OCI-LY7 (cell line): ENCODE measurements at regions not wholly inside any gene's neighbourhood (a gene's known extent, or its start where the extent isn't known, plus 50 kb on each side); places are given as distances from the start of the nearest gene placed in this dataset.
A peak's percentile ranks its signal among the peaks of the same experiment; 100 is the strongest.

Experiments used
- BruUV-seq: library from RNA; stranded (reverse); fragments of 400-500 nt; replicated peaks from 2 replicates; lab custom pipeline; 2021; lab: Mats Ljungman, UMichigan
- CTCF ChIA-PET: fragments of 300-600 bp; sonication (Branson Sonifier 250); formaldehyde crosslinking; loops from one replicate; lab custom pipeline; 2022; ENCODE audit warnings: antibody characterized with exemption; ENCODE audit not compliant: unreplicated experiment; lab: Charles Lee
- POLR2A ChIA-PET: fragments of 300-600 bp; sonication (Branson Sonifier 250); formaldehyde crosslinking; loops from one replicate; lab custom pipeline; 2022; ENCODE audit warnings: antibody characterized with exemption; lab: Charles Lee
- DNase-seq: peaks from one replicate; pipeline ENCODE4 v3.0.0-alpha.2; 2015; ENCODE audit warnings: low spot score
- H2AFZ ChIP-seq: fragments of 200-600 bp; sonication (generic), shearing (Covaris generic); 2 replicates; pipeline ENCODE4 v1.6.1; 2014; ENCODE audit warnings: mild to moderate bottlenecking, antibody characterized with exemption, low read length, moderate library complexity
- H3K27ac ChIP-seq: fragments of 200-600 bp; sonication (generic); 2 replicates; pipeline ENCODE4 v1.5.1; 2014; ENCODE audit warnings: mixed run types, low read depth, mild to moderate bottlenecking, moderate library complexity, low read length, inconsistent platforms; ENCODE audit not compliant: poor library complexity, severe bottlenecking
- H3K36me3 ChIP-seq: fragments of 200-600 bp; sonication (generic); 2 replicates; pipeline ENCODE4 v1.6.1; 2014; ENCODE audit warnings: mild to moderate bottlenecking, antibody characterized with exemption, low read length, moderate library complexity, mixed read lengths; ENCODE audit not compliant: insufficient read depth
- H3K4me1 ChIP-seq: fragments of 200-600 bp; sonication (generic); 2 replicates; pipeline ENCODE4 v1.5.1; 2014; ENCODE audit warnings: mild to moderate bottlenecking, low read length; ENCODE audit not compliant: insufficient read depth, poor library complexity, severe bottlenecking
- H3K4me2 ChIP-seq: fragments of 200-600 bp; sonication (generic); 2 replicates; pipeline ENCODE4 v1.6.1; 2014; ENCODE audit warnings: mild to moderate bottlenecking, low read length
- H3K4me3 ChIP-seq: fragments of 200-600 bp; sonication (generic); 2 replicates; pipeline ENCODE4 v1.5.1; 2014; ENCODE audit warnings: mild to moderate bottlenecking, low read depth, low read length; ENCODE audit not compliant: poor library complexity, severe bottlenecking
- H3K79me2 ChIP-seq: fragments of 200-600 bp; sonication (generic); 2 replicates; pipeline ENCODE4 v1.6.1; 2016; ENCODE audit warnings: low read depth, mild to moderate bottlenecking, low read length, moderate library complexity, mixed read lengths; ENCODE audit not compliant: insufficient read depth
- H3K9me2 ChIP-seq: fragments of 200-600 bp; sonication (generic); 2 replicates; pipeline ENCODE4 v1.6.1; 2016; ENCODE audit warnings: mild to moderate bottlenecking, low read length, mixed read lengths; ENCODE audit not compliant: insufficient read depth
- H3K9me3 ChIP-seq: fragments of 200-600 bp; sonication (generic); 2 replicates; pipeline ENCODE4 v1.6.1; 2014; ENCODE audit warnings: mild to moderate bottlenecking, mixed run types, low read length, mixed read lengths
- H4K20me1 ChIP-seq: fragments of 200-600 bp; sonication (generic); 2 replicates; pipeline ENCODE4 v1.6.1; 2014; ENCODE audit warnings: mild to moderate bottlenecking, antibody characterized with exemption, low read length, moderate library complexity, mixed read lengths; ENCODE audit not compliant: insufficient read depth
- CTCF ChIP-seq: fragments of 200-600 bp; sonication (generic); conservative IDR thresholded peaks from 2 replicates; pipeline ENCODE4 v1.5.1; 2014; ENCODE audit warnings: mild to moderate bottlenecking, antibody characterized with exemption, low read length, moderate library complexity, mixed read lengths
- EZH2phosphoT487 ChIP-seq: fragments of 200-600 bp; sonication (generic); IDR thresholded peaks from 2 replicates; pipeline ENCODE4 v1.6.1; 2018; ENCODE audit warnings: low read depth, borderline replicate concordance, mild to moderate bottlenecking, mixed run types, antibody characterized with exemption, low read length, moderate library complexity, mixed read lengths
- intact Hi-C: fragments of 100-400 bp; cut with micrococcal nuclease; formaldehyde crosslinking; loops from one replicate; pipeline ENCODE4 v1.10.0; 2022; ENCODE audit not compliant: unreplicated experiment

DNA sequence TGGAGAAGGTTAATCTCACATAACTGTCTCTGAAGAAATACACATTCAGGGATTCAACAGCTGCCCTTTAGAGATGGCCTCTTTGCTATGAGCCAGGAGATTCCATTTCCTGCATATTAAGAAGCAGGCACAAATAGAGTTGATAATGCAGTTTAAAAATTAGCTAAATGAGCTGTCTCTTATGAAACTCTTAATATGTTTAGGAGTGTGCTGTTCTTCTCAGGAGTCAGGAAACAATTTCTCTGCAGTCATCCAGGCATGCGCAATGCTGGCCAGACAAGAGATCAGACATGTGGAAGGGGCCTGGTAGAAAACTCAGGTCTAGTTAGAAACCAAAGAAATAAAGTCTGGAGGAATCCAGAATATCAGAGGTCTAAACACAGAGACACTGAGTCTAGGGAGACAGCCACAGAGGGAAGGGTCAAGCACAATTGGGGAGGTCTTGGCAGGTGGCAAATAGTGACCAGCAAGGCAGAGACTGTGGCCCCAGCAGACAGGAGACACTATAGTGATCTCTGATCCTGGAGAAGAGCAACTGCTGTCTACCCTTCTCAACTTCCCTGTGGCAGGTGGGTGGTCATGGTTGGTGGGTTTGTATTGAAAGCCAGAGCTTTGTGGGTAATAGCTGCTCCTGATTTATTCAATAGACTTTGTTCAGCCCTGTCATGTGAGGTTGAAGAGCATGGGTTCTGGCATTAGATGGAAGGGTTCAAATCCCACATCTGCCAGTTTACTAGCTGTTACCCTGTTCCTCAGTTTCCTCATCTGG is 185.8 kb upstream of the RMST start:
- BruUV-seq = no TSS peak
- Histone ChIP-seq H3K4me1 (no peaks in the 10 kb centered on the region), H3K9me2 (no peaks in the 10 kb centered on the region), H4K20me1 (no peaks in the 10 kb centered on the region), H3K36me3 (no peaks in the 10 kb centered on the region), H3K4me3 (no peak overlapping the region), H2AFZ (no peak overlapping the region), H3K9me3 (no peaks in the 10 kb centered on the region), H3K27ac (no peak overlapping the region), H3K79me2 (no peaks in the 10 kb centered on the region), H3K4me2 (no peak overlapping the region)
- no peak for TF ChIP-seq CTCF
- CTCF ChIA-PET = no interaction called here
- POLR2A ChIA-PET = no interaction called here
- intact Hi-C loops = no loop called here
- DNase-seq = no peak

- Histone ChIP-seq H3K4me3 (no peak overlapping the region), H3K4me2 (no peak overlapping the region), H3K9me3 (no peaks in the 10 kb centered on the region), H2AFZ (no peak overlapping the region), H3K4me1 (no peaks in the 10 kb centered on the region), H3K9me2 (no peaks in the 10 kb centered on the region), H4K20me1 (no peaks in the 10 kb centered on the region), H3K36me3 (no peaks in the 10 kb centered on the region), H3K27ac (no peak overlapping the region), H3K79me2 (no peaks in the 10 kb centered on the region)
- DNase-seq = peak; percentile 39
- intact Hi-C loops = loop anchor here (10.0 kb wide), 1 partner anchor 1092 kb away; no protein-coding TSS in a partner anchor
- POLR2A ChIA-PET = interaction anchor here (0.7 to 1.1 kb wide), 2 partner anchors 11 to 93 kb away, joined by 3 to 5 read pairs; no protein-coding TSS in a partner anchor
- CTCF ChIA-PET = no interaction called here
- no peak for TF ChIP-seq EZH2phosphoT487
- peak; percentile 74 for TF ChIP-seq CTCF
- no TSS peak for BruUV-seq
These were observed 179.3 kb upstream of the RMST start for GRCh38 chr12:97283297-97283696.

DNA sequence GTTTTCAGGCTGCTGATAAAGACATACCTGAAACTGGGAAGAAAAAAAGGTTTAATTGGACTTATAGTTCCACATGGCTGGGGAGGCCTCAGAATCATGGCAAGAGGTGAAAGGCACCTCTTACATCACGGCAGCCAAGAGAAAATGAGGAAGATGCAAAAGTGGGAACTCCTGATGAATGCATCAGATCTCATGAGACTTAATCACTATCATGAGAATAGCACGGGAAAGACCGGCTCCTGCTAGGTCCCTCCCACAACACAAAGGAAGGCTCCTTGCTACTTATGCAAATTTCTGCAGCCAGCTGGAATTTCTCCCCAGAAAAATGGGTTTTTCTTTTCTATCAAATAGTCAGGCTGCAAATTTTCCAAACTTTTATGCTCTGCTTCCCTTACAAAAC is 174.1 kb upstream of the RMST start:
- intact Hi-C loops = loop anchor here (10.0 kb wide), 1 partner anchor 1086 kb away; no protein-coding TSS in a partner anchor
- POLR2A ChIA-PET = no interaction called here
- TF ChIP-seq EZH2phosphoT487 (no peak), CTCF (no peak)
- Histone ChIP-seq H3K4me1 (peaks cover 20% of the 10 kb centered on the region), H3K36me3 (no peaks in the 10 kb centered on the region), H3K79me2 (no peaks in the 10 kb centered on the region), H3K9me3 (no peaks in the 10 kb centered on the region), H2AFZ (no peak overlapping the region), H3K9me2 (no peaks in the 10 kb centered on the region), H3K27ac (no peak overlapping the region), H3K4me3 (no peak overlapping the region), H3K4me2 (no peak overlapping the region), H4K20me1 (no peaks in the 10 kb centered on the region)
- BruUV-seq = no TSS peak
- DNase-seq = no peak
- CTCF ChIA-PET = no interaction called here
